NCI-H1417 (cell line): ENCODE measurements at regions not wholly inside any gene's neighbourhood (a gene's known extent, or its start where the extent isn't known, plus 50 kb on each side); places are given as distances from the start of the nearest gene placed in this dataset.

Experiments
- DNase-seq, 3 experiments: peaks; one replicate each; lab custom pipeline; 2025; lab: John Stamatoyannopoulos, UW

GRCh38 chr5:124839371-124839998 is 93.0 kb upstream of the ZNF608 start:
- peak in 1 of 3 experiments; percentile 61 for DNase-seq

GRCh38 chr5:124841829-124842712 is 95.6 kb upstream of the ZNF608 start:
- DNase-seq = peak in 1 of 3 experiments; percentile 2

GRCh38 chr5:124842725-124843595 is 96.5 kb upstream of the ZNF608 start:
- no peak for DNase-seq

- DNase-seq = no peak
Measured at GRCh38 chr5:124843596-124843899, 97.1 kb upstream of the ZNF608 start.

GRCh38 chr5:124844371-124844920 is 98.0 kb upstream of the ZNF608 start:
- DNase-seq = no peak

GRCh38 chr5:124847907-124848306 is 101.5 kb upstream of the ZNF608 start:
- DNase-seq = peak in 2 of 3 experiments; percentile 62 to 68

GRCh38 chr5:124849774-124850173 is 103.3 kb upstream of the ZNF608 start:
- peak; percentile 10 to 92 (median 72) for DNase-seq

- no peak for DNase-seq
Measured at GRCh38 chr5:124856726-124857125, 110.3 kb upstream of the ZNF608 start.

- DNase-seq = no peak
Measured at GRCh38 chr5:124858612-124859011, 112.2 kb upstream of the ZNF608 start.

- no peak for DNase-seq
Measured at GRCh38 chr5:124859027-124859426, 112.6 kb upstream of the ZNF608 start.

- DNase-seq = no peak
Measured at GRCh38 chr5:124859556-124860290, 113.3 kb upstream of the ZNF608 start.

GRCh38 chr5:124860291-124860655 is 113.8 kb upstream of the ZNF608 start:
- DNase-seq = peak in 1 of 3 experiments; percentile 4

- DNase-seq = no peak
Measured at GRCh38 chr5:124865066-124865465, 118.6 kb upstream of the ZNF608 start.

GRCh38 chr5:124865603-124866354 is 119.3 kb upstream of the ZNF608 start:
- no peak for DNase-seq

- no peak for DNase-seq
Measured at GRCh38 chr5:124866355-124867136, 120.1 kb upstream of the ZNF608 start.

- DNase-seq = no peak
Measured at GRCh38 chr5:124867137-124867704, 120.8 kb upstream of the ZNF608 start.

- DNase-seq = no peak
Measured at GRCh38 chr5:124868676-124869075, 122.2 kb upstream of the ZNF608 start.

- no peak for DNase-seq
Measured at GRCh38 chr5:124869426-124870033, 123.1 kb upstream of the ZNF608 start.

GRCh38 chr5:124870070-124870469 is 123.6 kb upstream of the ZNF608 start:
- DNase-seq = no peak
